ENCODE measurements at regions not wholly inside any gene's neighbourhood (a gene's known extent, or its start where the extent isn't known, plus 50 kb on each side); places are given as distances from the start of the nearest gene placed in this dataset.

DNA sequence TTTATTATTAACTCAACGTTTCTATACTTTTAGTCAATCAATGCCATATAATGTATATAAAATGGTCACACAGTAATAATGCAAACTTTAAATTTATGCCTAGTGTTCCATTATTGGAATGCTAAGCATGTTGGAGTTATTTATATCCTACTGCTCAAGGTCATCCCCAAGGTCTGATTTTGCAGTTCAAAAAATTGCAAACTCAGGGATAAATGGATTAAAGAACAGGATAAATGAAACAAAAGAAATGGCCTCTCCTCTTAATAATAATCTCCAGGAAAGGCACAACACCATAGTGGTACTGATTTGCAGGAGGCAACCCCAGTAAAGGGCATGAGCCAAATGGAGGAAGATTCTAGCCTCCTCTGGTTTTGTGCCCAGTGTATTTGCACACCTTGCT, 436.4 kb downstream of the EPHA4 start:
- TF ChIP-seq, protein P1, sequence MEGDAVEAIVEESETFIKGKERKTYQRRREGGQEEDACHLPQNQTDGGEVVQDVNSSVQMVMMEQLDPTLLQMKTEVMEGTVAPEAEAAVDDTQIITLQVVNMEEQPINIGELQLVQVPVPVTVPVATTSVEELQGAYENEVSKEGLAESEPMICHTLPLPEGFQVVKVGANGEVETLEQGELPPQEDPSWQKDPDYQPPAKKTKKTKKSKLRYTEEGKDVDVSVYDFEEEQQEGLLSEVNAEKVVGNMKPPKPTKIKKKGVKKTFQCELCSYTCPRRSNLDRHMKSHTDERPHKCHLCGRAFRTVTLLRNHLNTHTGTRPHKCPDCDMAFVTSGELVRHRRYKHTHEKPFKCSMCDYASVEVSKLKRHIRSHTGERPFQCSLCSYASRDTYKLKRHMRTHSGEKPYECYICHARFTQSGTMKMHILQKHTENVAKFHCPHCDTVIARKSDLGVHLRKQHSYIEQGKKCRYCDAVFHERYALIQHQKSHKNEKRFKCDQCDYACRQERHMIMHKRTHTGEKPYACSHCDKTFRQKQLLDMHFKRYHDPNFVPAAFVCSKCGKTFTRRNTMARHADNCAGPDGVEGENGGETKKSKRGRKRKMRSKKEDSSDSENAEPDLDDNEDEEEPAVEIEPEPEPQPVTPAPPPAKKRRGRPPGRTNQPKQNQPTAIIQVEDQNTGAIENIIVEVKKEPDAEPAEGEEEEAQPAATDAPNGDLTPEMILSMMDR (IDR thresholded peaks at IDR 0.05; ENCODE audit: unreplicated experiment) = no peak
- no peak for DNase-seq (ENCODE audit: low spot score, unreplicated experiment)
- Mint-ChIP-seq H3K27ac (no peak overlapping the region), H3K4me1 (ENCODE audit: low read depth) (no peaks in the 10 kb centered on the region), H3K27me3 (no peaks in the 10 kb centered on the region), H3K9me3 (ENCODE audit: low read depth) (no peaks in the 10 kb centered on the region), H3K36me3 (ENCODE audit: insufficient read depth) (no peaks in the 10 kb centered on the region), H3K4me3 (ENCODE audit: low read depth) (no peak overlapping the region)

DNA sequence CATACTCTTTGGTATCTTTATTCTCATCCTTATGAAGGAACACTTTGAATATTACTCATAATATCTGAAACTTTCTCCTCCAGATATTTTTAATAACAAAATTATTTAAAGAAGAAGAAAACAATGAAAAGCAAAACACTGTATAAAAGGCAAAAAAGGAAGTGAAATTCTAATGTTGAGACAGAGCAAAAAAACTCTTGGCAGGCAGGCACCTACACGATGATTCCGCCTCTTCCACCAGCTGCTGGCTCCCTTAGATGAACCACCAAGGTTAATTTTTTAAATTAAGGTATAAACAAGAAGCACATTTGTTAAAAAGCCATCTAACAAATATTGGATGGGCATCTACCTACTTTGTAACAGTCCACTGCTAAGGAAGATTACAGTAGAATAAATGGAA, 434.7 kb downstream of the EPHA4 start:
- no peak overlapping the region for H3K27ac Mint-ChIP-seq
- no peaks in the 10 kb centered on the region for H3K27me3 Mint-ChIP-seq
- H3K9me3 Mint-ChIP-seq (ENCODE audit: low read depth) = peaks cover 4% of the 10 kb centered on the region
- H3K36me3 Mint-ChIP-seq (ENCODE audit: insufficient read depth) = no peaks in the 10 kb centered on the region
- no peak overlapping the region for H3K4me3 Mint-ChIP-seq (ENCODE audit: low read depth)
- DNase-seq (ENCODE audit: low spot score, unreplicated experiment) = no peak
- TF ChIP-seq, protein P1 (IDR thresholded peaks at IDR 0.05; ENCODE audit: unreplicated experiment) = no peak
- no peaks in the 10 kb centered on the region for H3K4me1 Mint-ChIP-seq (ENCODE audit: low read depth)

DNA sequence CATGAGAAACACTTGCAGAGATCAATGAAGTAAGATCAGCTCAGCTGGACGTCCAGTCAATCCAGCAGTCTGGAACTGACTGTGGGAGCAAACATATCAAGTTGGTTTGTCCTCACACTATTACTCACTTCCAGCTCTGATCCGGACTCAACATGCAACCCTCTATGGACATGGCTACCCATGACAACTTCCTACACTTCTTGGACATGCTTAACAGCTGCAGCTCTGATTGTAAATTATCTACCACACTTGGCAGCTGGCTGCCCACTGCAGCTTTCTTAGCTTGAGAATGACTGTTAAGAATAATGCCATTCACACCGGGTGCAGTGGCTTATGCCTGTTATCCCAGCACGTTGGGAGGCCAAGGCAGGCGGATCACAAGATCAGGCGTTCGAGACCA, 429.8 kb downstream of the EPHA4 start:
- no peaks in the 10 kb centered on the region for H3K27me3 Mint-ChIP-seq
- H3K4me1 Mint-ChIP-seq (ENCODE audit: low read depth) = no peaks in the 10 kb centered on the region
- no peak overlapping the region for H3K4me3 Mint-ChIP-seq (ENCODE audit: low read depth)
- no peak overlapping the region for H3K27ac Mint-ChIP-seq
- TF ChIP-seq, protein P1 (IDR thresholded peaks at IDR 0.05; ENCODE audit: unreplicated experiment) = no peak
- H3K9me3 Mint-ChIP-seq (ENCODE audit: low read depth) = peaks cover 4% of the 10 kb centered on the region
- no peak for DNase-seq (ENCODE audit: low spot score, unreplicated experiment)
- H3K36me3 Mint-ChIP-seq (ENCODE audit: insufficient read depth) = no peaks in the 10 kb centered on the region

DNA sequence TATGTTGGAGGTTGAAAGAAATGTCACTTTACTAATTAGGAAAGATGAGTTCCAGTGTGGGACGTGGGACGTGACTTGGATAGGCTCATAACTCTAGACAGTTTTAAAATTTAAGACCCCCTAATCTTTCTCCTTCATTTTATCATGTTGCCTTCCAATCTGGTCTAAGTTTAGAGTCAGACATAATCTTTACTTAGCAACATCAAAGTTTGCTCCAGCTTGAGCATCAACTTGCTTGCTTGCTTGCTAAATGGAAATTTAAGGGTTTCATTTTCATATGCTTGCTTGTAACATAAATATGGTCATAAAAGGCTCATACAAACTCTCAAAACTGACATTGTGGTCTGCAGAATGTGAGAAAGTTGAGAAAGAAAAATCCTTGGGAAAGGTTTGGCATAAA, 428.9 kb downstream of the EPHA4 start:
- peaks cover 4% of the 10 kb centered on the region for H3K9me3 Mint-ChIP-seq (ENCODE audit: low read depth)
- TF ChIP-seq, protein P1 (IDR thresholded peaks at IDR 0.05; ENCODE audit: unreplicated experiment) = no peak
- no peaks in the 10 kb centered on the region for H3K27me3 Mint-ChIP-seq

DNA sequence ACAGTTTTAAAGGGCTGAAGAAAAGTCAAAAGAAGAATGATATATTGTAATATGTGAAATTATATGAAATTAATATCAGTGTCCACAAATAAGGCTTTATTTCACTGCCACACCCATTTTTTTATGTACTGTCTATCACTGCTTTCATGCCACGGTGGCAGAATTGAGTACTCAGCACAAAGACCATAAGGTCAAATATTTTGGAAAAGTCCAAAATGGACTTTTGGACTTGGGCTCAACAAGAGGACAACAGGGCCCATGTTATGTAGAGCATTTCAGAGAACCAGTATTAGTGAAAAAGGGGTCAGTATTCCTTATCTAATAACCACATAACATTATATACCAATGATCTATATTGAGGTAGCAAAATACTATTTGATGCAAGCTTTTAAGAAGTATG, 427.2 kb downstream of the EPHA4 start:
- H3K9me3 Mint-ChIP-seq (ENCODE audit: low read depth) = peaks cover 4% of the 10 kb centered on the region
- no peak for DNase-seq (ENCODE audit: low spot score, unreplicated experiment)
- no peaks in the 10 kb centered on the region for H3K27me3 Mint-ChIP-seq
- H3K4me3 Mint-ChIP-seq (ENCODE audit: low read depth) = no peak overlapping the region
- TF ChIP-seq, protein P1 (IDR thresholded peaks at IDR 0.05; ENCODE audit: unreplicated experiment) = no peak
- H3K4me1 Mint-ChIP-seq (ENCODE audit: low read depth) = no peaks in the 10 kb centered on the region
- no peaks in the 10 kb centered on the region for H3K36me3 Mint-ChIP-seq (ENCODE audit: insufficient read depth)
- H3K27ac Mint-ChIP-seq = no peak overlapping the region

More for the DNA sequence above, 428.9 kb downstream of the EPHA4 start:
- no peak overlapping the region for H3K4me3 Mint-ChIP-seq (ENCODE audit: low read depth)
- no peak overlapping the region for H3K27ac Mint-ChIP-seq
- H3K36me3 Mint-ChIP-seq (ENCODE audit: insufficient read depth) = no peaks in the 10 kb centered on the region
- no peaks in the 10 kb centered on the region for H3K4me1 Mint-ChIP-seq (ENCODE audit: low read depth)
- no peak for DNase-seq (ENCODE audit: low spot score, unreplicated experiment)
